ENCODE measurements at regions not wholly inside any gene's neighbourhood (a gene's known extent, or its start where the extent isn't known, plus 50 kb on each side); places are given as distances from the start of the nearest gene placed in this dataset.

- TF ChIP-seq CTCF (IDR thresholded peaks at IDR 0.05; ENCODE audit: low read depth, low read length, missing input control), result no peak
- no peak for TF ChIP-seq REST (IDR thresholded peaks at IDR 0.05)
- TF ChIP-seq YY1 (IDR thresholded peaks at IDR 0.05), result no peak
- no peak for TF ChIP-seq FOXA2 (IDR thresholded peaks at IDR 0.05)
- TF ChIP-seq TAF1 (conservative IDR thresholded peaks at IDR 0.05), result no peak
- TF ChIP-seq RAD21 (IDR thresholded peaks at IDR 0.05), result no peak
Measured at GRCh38 chr5:138639326-138639725, 64.1 kb upstream of the HSPA9 start.
